NCI-H128 (cell line): ENCODE measurements at regions not wholly inside any gene's neighbourhood (a gene's known extent, or its start where the extent isn't known, plus 50 kb on each side); places are given as distances from the start of the nearest gene placed in this dataset.

ENCODE experiments used
- DNase-seq: peaks from one replicate; lab custom pipeline; 2025; ENCODE audit not compliant: unreplicated experiment; lab: John Stamatoyannopoulos, UW

DNA sequence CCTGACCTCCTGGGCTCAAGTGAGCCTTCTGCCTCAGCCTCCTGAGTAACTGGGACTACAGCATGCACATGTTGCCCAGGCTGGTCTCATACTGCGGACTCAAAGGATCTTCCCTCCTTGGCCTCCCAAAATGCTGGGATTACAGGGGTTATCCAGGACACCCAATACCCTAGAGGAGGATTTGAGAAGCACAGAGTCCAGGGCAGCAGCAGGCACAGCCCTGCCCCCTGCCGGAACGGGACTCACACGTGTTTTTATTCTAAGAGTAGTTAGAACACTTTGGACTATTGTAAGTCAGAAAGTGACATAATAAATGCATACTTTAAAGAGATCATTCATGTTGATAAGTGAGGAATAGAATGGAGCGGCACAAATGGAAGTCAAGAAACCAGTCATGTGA is 80.2 kb downstream of the C6orf118 start:
- DNase-seq, result no peak

DNA sequence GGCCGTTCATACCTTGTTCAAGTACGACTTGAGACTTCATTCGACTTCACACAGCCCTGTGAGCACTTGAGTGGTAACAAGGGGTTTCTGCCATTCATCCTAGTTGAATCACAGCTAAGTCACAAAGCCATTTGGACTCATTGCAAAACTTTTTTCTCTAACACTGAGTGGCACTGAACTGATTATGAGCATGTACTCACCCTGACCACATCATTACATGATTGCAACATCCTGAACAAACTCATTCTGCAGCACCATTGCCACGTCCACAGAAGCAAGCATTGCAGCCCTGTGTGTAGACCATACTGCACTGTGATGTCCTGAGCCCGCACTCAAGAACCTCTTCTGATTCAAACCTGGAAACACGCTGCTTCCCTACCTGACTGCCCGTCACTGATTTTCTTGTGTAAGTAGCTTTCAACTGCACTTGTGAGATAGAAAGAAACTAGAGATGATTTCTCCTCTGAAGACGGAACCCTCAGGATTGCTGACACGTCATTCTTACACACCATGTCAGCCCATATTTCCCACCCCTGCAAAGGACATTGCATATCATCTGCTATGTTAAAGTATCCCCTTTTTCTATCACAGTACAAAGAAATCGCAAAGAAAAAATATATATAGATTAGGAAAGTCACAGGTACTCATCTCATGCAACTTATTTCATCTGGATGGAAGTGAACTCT is 81.6 kb downstream of the C6orf118 start:
- no peak for DNase-seq

DNA sequence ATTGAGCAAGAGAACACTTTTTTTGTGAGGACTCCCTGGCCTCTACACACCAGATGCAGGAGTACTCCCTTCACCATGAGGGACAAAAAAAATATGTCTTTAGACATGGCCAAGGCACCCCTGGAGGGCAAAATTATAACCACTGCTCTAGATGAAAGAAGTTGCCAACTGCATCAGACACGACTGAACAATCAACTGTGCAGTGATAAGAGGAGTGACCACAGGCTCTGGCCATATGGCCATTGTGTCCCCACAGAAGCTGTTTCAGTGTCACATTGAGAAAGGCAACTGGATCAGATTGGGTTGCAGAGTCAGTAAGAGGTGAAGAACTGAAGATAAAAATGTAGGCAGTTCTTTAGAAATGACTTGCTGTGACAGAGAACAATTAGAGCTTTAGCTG is 85.7 kb downstream of the C6orf118 start:
- no peak for DNase-seq

DNA sequence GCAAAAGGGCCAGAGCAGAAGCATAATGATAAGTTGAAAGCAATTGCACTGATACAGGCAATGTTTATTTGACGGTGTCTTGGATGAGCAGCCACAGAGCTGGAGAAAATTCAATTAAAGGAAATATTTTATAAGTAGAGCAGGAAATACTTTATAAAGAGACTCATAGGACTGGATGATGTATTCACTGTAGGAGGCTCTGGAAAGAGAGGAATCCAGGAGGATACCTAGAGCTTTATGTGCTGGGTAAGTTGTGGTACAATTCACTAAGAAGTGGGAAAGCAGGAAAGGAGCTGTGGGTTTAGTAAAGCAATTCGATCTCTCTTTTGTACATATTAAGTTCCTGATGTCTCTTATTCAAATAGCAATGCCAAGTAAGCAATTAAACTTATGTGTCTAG is 86.3 kb downstream of the C6orf118 start:
- DNase-seq, result no peak

DNA sequence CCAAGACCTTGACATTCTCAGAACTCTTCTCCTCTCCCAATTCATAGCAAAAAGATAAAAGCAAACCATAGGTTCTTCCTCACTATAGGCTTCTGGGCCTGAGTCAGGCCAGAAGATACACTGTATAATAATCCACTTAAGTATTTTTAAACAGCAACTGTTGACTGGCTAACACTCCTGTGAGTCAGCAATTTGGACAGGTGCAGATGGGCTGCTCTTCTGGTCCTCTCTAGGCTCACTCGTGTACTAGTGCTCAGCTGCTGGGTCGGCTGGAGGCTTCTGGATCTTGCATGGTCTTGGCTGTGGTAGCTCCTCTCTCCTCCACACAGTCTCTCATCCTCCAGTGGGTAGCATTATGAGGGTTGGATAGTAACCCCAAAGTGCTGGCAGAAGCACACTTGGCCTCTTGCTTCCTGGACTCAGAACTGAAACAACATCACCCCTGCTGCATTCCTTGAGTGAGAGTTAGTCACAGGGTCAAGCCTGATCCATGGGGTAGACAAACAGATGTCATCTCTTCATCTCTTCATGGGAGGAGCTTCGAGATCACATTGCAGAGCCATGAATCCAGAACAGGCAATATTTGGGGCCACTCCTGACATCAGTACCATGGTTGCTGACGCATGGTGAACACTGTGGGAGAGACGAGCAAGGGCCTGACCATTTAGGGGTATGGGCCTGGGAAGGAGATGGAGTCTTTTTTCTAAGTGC is 86.9 kb downstream of the C6orf118 start:
- DNase-seq, result no peak

DNA sequence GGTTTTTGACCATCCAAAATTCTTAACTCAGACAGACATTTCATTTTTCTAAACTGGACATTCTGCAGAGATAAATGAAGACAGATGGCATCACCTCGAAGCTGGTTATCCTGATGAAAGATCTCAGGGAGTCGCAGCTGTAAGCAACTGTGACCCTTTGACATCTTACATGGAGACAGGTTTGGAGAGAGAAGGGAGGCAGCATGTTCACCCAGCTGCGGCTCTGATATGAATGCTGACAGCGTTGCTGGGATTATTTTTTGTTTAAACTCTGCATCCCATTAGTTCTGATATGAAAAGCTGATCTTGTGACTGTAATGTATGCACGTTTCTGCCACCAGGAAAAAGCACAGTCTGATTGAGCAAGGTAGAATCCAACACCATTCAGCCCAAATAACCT is 89.4 kb downstream of the C6orf118 start:
- no peak for DNase-seq

DNA sequence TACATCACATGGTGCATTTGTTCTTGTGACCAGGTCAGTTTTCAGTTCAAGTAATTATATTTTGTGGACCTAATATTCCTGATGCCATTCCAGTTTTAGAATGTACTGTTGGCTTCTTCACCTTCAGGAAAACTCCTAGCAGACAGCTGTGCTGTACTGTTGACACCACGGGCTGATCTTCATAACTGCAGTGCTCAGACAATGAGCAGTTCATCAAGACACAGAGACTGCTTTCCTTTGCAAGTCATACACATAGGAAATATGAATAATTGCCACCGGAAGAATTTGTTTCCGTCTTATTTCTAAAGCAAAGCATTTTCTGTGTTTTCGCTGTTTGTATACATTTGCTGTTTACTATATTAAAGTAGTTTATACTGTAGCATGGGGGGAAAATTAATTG is 89.8 kb downstream of the C6orf118 start:
- no peak for DNase-seq

DNA sequence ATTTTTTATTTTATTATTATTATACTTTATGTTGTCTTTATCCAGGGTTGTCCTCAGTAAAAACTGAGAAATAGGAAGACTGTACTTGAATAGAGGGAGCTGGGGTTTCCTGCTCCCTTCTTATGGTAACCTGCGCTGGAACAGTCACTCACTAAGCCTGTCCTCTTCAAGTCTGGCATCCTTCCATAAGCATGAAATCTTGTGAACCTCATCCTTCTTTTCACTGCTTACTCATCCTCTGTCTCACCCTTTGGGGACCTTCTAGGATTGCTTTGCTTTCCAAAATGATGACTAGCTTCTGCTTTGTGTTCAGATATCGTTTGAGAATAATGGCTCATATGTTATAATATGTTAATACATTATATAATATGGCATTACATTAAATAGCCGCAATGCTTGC is 90.6 kb downstream of the C6orf118 start:
- no peak for DNase-seq

DNA sequence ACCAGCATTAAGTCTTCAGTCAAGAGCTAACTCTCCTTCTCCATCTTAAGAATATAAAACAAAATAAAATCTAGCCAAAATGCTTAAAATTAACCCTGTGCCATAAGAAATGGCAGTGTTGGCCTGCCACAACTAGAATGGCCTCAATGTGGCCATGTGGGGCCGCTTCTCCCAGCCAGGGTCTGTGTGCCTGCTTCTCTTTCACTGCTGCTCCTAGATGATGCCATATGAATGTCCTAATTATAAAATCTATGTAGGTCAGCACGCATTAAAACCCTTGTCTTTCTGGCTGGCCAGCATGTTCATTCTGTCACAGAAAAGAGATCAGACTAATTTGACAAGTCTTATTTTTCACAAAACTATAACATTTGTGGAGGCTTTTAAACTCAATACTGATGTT is 102.6 kb downstream of the C6orf118 start:
- no peak for DNase-seq

DNA sequence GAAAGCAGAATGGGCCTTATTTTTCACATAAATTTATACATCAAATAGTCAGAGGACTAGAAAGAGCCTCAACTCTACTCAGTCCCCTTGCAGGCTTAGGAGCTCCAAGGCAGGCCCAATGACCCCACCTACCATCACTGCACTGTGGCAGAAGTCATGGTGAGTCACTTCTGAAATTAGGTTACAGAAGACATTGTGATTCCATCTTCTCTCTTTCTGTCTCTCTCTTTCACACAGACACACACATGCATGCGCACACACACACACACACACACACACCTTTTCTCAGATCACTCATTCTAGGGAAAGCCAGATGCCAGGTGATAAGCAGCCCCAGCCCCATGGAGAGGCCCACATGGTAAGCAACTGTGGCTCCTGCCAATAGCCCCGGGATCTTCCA is 103.8 kb downstream of the C6orf118 start:
- no peak for DNase-seq

DNA sequence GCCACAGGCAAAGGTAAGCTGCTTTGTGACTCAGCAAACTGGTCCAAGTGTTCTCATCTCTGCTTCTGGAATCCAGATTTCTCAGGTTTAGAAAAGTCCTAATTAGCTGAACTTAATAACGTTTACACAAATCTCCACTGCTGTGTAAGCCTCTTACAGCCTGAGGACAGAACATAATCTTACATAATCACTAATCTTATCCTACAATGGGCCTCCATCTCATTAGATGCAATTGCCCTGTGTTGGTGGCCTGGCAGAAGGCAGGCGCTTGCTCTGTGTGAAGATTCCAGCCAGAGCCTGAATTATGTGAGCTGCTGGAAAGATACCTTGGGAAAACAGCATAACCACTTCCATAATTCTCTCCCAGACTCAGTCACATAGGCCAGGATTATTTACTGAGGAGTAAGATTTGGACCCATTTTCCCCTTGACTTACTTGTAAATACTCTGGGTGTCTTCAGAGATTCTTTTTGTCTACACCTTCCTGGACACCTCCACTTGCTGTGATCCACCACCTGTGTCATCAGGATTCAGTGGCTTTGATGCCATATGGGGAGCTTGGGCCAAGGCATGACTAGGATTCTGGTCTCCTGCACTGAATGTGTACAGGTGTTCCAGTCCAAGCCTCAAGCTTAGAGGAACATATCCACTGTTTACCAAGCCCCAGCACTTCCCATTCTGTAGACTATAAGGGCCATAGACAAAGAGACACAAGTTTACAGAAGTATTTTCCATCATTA is 104.4 kb downstream of the C6orf118 start:
- no peak for DNase-seq

DNA sequence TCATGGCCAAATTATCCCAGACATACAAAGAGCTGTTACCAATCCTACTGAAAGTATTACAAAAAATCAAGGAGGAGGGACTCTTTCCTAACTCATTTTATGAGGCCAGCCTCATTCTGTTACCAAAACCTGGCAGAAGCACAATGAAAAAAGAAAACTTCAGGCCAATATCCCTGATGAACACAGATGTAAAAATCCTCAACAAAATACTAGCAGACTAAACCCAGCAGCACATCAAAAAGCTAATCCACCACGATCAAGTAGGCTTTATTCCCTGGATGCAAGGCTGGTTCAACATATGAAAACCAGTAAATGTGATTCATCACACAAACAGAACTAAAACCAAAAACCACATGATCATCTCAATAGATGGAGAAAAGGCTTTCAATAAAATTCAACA is 109.2 kb downstream of the C6orf118 start:
- DNase-seq, result no peak

DNA sequence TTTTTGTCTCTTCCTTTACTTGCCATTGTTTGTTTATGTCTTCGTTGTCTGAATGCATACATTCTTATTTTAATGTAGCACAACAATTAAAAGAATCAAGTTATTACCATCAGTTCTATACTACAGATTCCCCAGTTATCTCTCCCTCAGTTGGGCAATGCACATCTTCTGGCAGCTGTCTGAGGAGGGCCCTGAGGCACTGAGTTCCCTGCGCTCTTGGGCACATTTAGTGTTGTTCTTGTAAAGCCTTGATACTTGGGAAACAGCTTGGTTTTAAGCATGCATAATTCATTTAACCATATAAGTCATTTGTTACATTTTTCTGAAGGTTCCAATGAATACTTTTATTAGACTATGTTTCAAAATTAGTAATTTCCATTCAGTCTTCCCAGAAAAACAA is 117.9 kb downstream of the C6orf118 start:
- DNase-seq, result no peak

DNA sequence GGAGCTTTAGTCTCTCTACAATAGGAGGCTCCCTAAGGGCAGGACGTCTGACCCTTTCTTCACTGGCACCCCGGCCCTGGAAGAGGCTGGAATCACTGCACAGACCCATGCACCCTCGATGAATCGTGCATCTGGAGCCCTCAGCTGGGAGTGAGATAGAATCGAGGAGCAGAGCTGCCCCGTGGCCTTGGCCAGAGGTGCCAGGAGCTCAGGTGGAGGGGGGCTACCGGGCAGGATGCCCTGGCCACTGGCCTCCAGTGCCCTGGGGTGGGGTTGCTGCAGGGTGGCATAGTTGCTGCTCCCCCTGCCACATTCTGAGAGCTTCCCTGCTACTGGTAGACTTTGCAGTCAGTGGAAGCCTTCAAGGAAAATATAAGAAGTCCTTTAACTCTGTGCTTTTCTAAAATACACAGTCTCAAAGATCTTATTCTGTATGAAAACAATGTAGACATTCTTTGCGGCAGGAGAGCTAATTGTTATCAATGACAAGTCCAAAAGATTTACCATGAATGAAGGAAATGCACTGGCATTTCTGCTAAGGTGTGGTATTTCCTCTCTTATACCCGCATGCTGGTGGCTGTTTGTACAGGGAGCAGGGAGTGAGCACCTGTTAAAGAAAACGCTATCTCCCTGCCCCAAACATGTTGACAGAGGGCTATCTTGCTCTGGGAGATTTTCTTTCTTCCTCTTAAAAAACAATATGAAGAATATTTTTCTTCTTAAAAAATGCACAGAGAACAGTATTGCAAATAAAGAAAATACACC is 122.8 kb downstream of the C6orf118 start:
- no peak for DNase-seq

DNA sequence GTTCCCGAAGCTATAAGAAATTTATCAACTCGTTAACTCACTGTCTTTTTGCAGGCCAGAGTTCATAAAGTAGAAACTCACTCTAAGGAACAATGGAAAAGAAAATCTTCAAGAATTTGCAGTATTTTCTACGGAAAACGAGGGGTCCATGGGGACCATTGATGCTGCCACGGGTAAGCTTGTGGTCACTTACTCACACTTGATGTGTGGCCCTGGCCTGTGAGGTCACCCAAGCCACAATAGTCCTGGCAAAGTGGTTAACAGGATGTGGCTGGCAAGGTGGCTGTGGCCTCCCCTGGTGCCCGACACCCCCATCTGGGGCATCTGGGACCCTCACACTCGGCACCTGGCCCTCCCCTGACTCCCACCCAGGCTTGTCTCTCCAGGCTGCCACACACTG is 123.4 kb downstream of the C6orf118 start:
- DNase-seq, result no peak

DNA sequence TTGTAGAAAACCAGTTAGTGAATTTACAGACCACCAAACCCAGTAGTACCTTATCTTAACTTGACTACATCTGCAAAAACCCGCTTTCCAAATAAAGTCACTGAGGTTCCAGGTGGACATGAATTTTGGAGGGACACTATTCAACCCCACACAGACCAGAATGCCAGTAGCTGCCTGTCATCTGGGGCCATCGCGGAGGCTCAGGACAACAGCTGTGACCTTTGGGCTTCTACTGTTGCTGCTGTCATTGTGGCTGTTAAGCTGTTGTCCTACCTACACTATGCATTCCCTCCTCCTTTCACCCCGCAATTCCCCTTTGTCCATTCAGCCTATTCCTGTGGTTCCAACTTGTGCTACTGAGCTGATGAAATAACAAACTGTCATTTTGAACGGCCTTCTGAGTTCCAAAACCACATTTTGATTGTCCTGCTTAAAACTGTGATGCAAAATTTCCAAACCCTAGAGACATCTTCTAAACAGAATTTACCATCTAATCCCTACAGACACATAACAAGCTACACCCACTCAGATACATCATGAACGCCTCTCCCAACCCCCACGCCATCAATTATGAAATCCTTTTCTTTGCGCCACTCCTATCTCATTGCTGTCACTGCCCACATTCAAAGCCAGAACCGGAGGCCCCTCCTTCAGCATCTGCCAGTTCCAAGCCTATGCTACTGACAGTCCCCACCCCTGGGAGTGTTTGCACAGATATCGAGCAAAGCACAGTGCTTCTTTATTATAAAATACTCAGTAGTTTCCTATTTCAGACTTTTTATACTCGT is 125.0 kb downstream of the C6orf118 start:
- DNase-seq, result no peak

DNA sequence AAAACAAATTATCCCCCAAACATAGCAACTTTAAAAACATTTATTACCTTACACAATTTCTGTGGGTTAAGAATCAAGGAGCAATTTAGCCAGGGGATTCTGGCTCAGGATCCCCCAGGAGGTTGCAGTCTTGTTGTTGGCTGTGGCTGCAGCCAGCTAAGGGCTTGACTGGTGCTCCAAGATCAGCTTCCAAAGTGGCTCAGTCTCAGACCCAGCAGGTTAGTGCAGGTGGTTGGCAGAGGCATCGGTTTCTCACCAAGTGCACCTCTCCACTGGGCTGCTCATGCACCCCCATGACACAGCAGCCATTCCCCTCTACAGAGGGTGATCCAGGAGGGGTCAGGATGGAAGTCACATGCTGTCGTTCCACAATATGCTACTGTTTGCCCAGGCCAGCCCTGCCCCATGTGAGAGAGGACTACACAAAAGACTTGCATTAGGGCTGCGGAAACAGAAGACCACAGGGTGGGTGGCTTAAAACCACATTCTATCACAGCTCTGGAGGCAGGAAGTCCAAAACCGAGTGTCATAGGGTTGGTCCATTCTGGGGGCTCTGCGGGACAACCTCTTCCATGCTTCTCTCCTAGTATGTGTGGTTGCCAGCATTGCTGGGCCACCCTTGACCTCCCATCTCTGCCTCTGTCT is 125.8 kb downstream of the C6orf118 start:
- DNase-seq, result no peak

DNA sequence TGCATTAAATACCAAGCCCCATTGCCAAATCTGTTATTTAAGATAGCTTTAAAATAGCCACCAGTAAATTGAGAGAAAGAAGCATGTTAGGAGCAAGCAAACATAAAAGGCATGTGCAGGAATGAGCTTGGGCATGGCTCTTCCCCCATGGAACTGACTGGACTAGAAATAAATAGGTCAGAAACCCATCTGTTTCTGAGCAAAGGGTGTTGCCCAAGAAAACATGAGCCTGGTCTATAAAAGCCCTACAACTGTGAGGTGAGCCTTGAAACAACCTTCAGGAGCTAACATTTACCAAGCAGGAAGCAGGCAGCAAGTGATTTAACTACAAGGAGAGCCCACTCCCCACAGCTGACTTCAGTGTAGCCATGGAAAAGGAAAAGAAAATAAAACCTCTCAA is 126.3 kb downstream of the C6orf118 start:
- no peak for DNase-seq

DNA sequence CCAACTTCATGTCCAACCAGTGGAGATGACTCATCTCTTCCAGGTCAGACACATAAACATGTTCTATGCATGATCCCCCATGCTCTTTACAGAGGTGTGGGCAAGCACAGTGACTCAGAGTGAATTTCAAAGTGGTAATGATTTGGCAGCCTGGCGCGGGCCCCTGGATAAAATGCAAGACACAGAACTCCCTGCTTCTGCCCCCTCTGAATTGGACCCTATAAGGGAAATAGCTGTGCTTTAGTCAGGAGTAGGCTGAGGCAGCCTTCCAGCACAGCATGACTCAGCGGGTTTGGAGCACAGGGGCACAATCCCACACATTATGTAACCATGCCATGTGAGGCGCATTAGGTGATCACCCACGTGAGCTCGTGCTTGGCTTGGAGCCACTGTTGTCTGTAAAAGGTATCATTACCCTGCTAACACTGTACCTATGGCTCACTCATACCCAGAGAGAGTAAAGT is 127.4 kb downstream of the C6orf118 start:
- no peak for DNase-seq

DNA sequence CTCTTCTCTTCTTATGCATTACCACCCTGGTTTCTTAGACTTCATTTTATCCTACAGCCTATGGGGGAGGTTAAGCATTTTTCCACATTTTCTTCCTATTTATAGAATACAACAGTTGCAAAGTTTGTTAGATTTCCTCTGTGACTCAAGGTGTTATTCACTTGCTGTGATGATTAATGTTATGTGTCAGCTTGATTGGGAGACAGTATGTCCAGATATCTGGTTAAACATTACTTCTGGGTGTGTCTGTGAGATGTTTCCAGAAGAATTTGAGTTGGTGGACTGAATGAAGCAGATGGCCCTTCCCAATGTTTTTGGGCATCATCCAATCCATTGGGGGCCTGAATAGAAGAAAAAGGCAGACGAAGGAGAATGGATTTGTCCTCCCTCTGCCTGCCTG is 131.3 kb downstream of the C6orf118 start:
- DNase-seq, result no peak
